ENCODE measurements at regions not wholly inside any gene's neighbourhood (a gene's known extent, or its start where the extent isn't known, plus 50 kb on each side); places are given as distances from the start of the nearest gene placed in this dataset.

DNA sequence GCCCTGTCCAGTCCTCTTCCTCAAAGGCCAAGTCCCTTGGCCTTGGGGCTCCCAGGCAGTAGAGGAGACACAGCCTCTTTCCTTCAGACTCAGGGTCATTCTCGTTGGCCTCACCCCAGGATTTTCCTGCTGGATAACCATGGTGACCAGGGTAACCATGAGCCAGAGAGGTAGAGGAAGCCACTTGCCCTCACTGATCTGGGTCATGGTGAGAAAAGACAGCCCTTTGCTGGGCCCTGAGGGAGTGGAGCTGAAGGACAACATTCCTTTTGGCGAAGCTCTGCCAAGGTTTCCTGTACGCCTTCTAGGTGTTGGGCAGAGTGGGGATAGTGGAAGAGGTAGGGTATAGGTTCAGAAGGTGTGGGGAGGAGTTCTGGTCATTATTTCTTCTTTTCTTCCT is 53.1 kb upstream of the WNT4 start:
- no peak overlapping the region for H3K4me3 ChIP-seq (ENCODE audit: low read length)
- no peaks in the 10 kb centered on the region for H3K9me3 ChIP-seq (ENCODE audit: control insufficient read depth, insufficient read depth, low read length)
- H3K79me2 ChIP-seq (ENCODE audit: control insufficient read depth, low read length): no peaks in the 10 kb centered on the region
- no peaks in the 10 kb centered on the region for H3F3A ChIP-seq (ENCODE audit: control insufficient read depth, insufficient read depth)
- H3K36me3 ChIP-seq (ENCODE audit: control insufficient read depth, low read length): no peaks in the 10 kb centered on the region
- no peaks in the 10 kb centered on the region for H3K9me2 ChIP-seq (replicated peaks; ENCODE audit: control insufficient read depth, low read length)
- no peak for TF ChIP-seq EZH2phosphoT487 (IDR thresholded peaks at IDR 0.05; ENCODE audit: borderline replicate concordance, low read length)
- no peak for TF ChIP-seq CTCF (IDR thresholded peaks at IDR 0.05; ENCODE audit: low read depth, low read length, poor library complexity, severe bottlenecking)
- no peaks in the 10 kb centered on the region for H3K4me1 ChIP-seq (ENCODE audit: control insufficient read depth, low read length)
- 0 out of 2 replicates have a peak, but pooled peaks cover 3% of the 10 kb centered on the region for H3K27me3 ChIP-seq (ENCODE audit: control insufficient read depth, low read length)
- no peak overlapping the region for H3K4me2 ChIP-seq (ENCODE audit: low read length)
- no peaks in the 10 kb centered on the region for H4K20me1 ChIP-seq (ENCODE audit: control insufficient read depth, insufficient read depth, low read depth, low read length)
- no peak overlapping the region for H3K27ac ChIP-seq (ENCODE audit: low read depth, low read length)

DNA sequence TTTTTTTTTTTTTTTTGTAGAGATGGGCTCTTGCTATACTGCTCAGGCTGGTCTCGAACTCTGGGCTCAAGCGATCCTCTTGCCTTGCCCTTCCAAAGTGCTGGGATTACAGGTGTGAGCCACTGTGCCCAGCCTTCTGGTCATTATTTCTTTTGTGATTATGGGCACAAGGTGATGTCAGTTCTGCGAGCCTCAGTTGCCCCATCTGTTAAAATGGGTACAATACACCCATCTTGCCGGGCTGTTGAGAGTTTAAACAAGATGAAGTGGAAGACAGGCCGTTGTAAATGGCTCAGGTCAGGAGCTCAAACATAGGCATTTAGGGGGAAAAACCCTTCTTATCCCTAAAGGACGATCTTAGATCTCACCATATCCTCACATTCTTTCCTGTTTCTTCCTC is 53.7 kb upstream of the WNT4 start:
- 0 out of 2 replicates have a peak, but pooled peaks cover 3% of the 10 kb centered on the region for H3K27me3 ChIP-seq (ENCODE audit: control insufficient read depth, low read length)
- H3K4me1 ChIP-seq (ENCODE audit: control insufficient read depth, low read length): no peaks in the 10 kb centered on the region
- H3K9me3 ChIP-seq (ENCODE audit: control insufficient read depth, insufficient read depth, low read length): no peaks in the 10 kb centered on the region
- no peak overlapping the region for H3K4me2 ChIP-seq (ENCODE audit: low read length)
- TF ChIP-seq CTCF (IDR thresholded peaks at IDR 0.05; ENCODE audit: low read depth, low read length, poor library complexity, severe bottlenecking): no peak
- no peak for TF ChIP-seq EZH2phosphoT487 (IDR thresholded peaks at IDR 0.05; ENCODE audit: borderline replicate concordance, low read length)
- H3K36me3 ChIP-seq (ENCODE audit: control insufficient read depth, low read length): no peaks in the 10 kb centered on the region
- no peaks in the 10 kb centered on the region for H3K79me2 ChIP-seq (ENCODE audit: control insufficient read depth, low read length)
- no peaks in the 10 kb centered on the region for H3K9me2 ChIP-seq (replicated peaks; ENCODE audit: control insufficient read depth, low read length)
- no peaks in the 10 kb centered on the region for H4K20me1 ChIP-seq (ENCODE audit: control insufficient read depth, insufficient read depth, low read depth, low read length)
- H3K27ac ChIP-seq (ENCODE audit: low read depth, low read length): no peak overlapping the region
- no peaks in the 10 kb centered on the region for H3F3A ChIP-seq (ENCODE audit: control insufficient read depth, insufficient read depth)
- no peak overlapping the region for H3K4me3 ChIP-seq (ENCODE audit: low read length)

GRCh38 chr1:22197644-22198043 is 54.7 kb upstream of the WNT4 start:
- H3K9me2 ChIP-seq (replicated peaks; ENCODE audit: control insufficient read depth, low read length): no peaks in the 10 kb centered on the region
- H3F3A ChIP-seq (ENCODE audit: control insufficient read depth, insufficient read depth): no peaks in the 10 kb centered on the region
- no peak overlapping the region for H3K4me3 ChIP-seq (ENCODE audit: low read length)
- no peaks in the 10 kb centered on the region for H3K4me1 ChIP-seq (ENCODE audit: control insufficient read depth, low read length)
- H3K9me3 ChIP-seq (ENCODE audit: control insufficient read depth, insufficient read depth, low read length): no peaks in the 10 kb centered on the region
- no peak overlapping the region for H3K4me2 ChIP-seq (ENCODE audit: low read length)
- TF ChIP-seq EZH2phosphoT487 (IDR thresholded peaks at IDR 0.05; ENCODE audit: borderline replicate concordance, low read length): no peak
- H3K36me3 ChIP-seq (ENCODE audit: control insufficient read depth, low read length): no peaks in the 10 kb centered on the region
- H3K79me2 ChIP-seq (ENCODE audit: control insufficient read depth, low read length): no peaks in the 10 kb centered on the region
- 0 out of 2 replicates have a peak, but pooled peaks cover 3% of the 10 kb centered on the region for H3K27me3 ChIP-seq (ENCODE audit: control insufficient read depth, low read length)
- H3K27ac ChIP-seq (ENCODE audit: low read depth, low read length): no peak overlapping the region
- no peaks in the 10 kb centered on the region for H4K20me1 ChIP-seq (ENCODE audit: control insufficient read depth, insufficient read depth, low read depth, low read length)

DNA sequence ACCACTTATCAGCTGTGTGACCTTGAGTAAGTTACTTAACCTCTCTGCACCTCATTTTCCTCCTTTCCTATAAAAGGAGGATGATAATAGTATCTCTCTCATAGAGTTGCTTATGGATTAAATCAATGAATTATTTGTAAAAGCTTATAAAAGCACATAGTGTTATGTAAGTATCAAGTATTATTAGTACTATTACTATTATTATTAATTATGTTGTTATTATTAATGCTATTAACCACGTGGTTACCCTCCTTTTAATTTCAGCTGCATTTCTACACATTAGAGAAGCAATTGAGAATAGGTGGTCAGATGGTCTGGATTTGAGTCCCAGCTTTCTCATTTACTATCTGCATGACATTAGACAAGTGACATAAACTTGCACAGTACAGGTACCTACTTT is 58.1 kb upstream of the WNT4 start:
- no peaks in the 10 kb centered on the region for H3K9me2 ChIP-seq (replicated peaks; ENCODE audit: control insufficient read depth, low read length)
- no peak overlapping the region for H3K27ac ChIP-seq (ENCODE audit: low read depth, low read length)
- H3K4me1 ChIP-seq (ENCODE audit: control insufficient read depth, low read length): no peaks in the 10 kb centered on the region
- H3K9me3 ChIP-seq (ENCODE audit: control insufficient read depth, insufficient read depth, low read length): no peaks in the 10 kb centered on the region
- H3K79me2 ChIP-seq (ENCODE audit: control insufficient read depth, low read length): no peaks in the 10 kb centered on the region
- no peaks in the 10 kb centered on the region for H3K36me3 ChIP-seq (ENCODE audit: control insufficient read depth, low read length)
- H3K27me3 ChIP-seq (ENCODE audit: control insufficient read depth, low read length): 0 out of 2 replicates have a peak, but pooled peaks cover 3% of the 10 kb centered on the region
- H3K4me2 ChIP-seq (ENCODE audit: low read length): no peak overlapping the region
- TF ChIP-seq EZH2phosphoT487 (IDR thresholded peaks at IDR 0.05; ENCODE audit: borderline replicate concordance, low read length) (no peak), CTCF (IDR thresholded peaks at IDR 0.05; ENCODE audit: low read depth, low read length, poor library complexity, severe bottlenecking) (no peak)
- no peak overlapping the region for H3K4me3 ChIP-seq (ENCODE audit: low read length)
- no peaks in the 10 kb centered on the region for H4K20me1 ChIP-seq (ENCODE audit: control insufficient read depth, insufficient read depth, low read depth, low read length)
- no peaks in the 10 kb centered on the region for H3F3A ChIP-seq (ENCODE audit: control insufficient read depth, insufficient read depth)
